H9 (cell line): ENCODE measurements at regions not wholly inside any gene's neighbourhood (a gene's known extent, or its start where the extent isn't known, plus 50 kb on each side); places are given as distances from the start of the nearest gene placed in this dataset.

Source experiments
- DNase-seq: peaks from one replicate; pipeline ENCODE4 v3.0.0-alpha.2; 2017
- H2AFZ ChIP-seq: one replicate; pipeline ENCODE4 v1.6.1; 2013; ENCODE audit warnings: mild to moderate bottlenecking, low read length, control low read depth, moderate library complexity
- H2AK5ac ChIP-seq: 2 replicates; pipeline ENCODE4 v1.6.1; 2013; ENCODE audit warnings: low read length, control low read depth, mixed read lengths; ENCODE audit not compliant: insufficient read length
- H2BK120ac ChIP-seq: one replicate; pipeline ENCODE4 v1.6.1; 2013; ENCODE audit warnings: low read depth, mild to moderate bottlenecking, low read length, control low read depth, inconsistent platforms; ENCODE audit not compliant: poor library complexity, severe bottlenecking
- H2BK12ac ChIP-seq: 2 replicates; pipeline ENCODE4 v1.6.1; 2013; ENCODE audit warnings: low read length, control low read depth, mixed read lengths, low read depth; ENCODE audit not compliant: insufficient read length
- H2BK15ac ChIP-seq: 2 replicates; pipeline ENCODE4 v1.6.1; 2013; ENCODE audit warnings: low read depth, low read length, control low read depth
- H2BK20ac ChIP-seq: one replicate; pipeline ENCODE4 v1.6.1; 2013; ENCODE audit warnings: low read depth, mild to moderate bottlenecking, low read length, control low read depth, inconsistent platforms; ENCODE audit not compliant: poor library complexity, severe bottlenecking
- H2BK5ac ChIP-seq: 2 replicates; pipeline ENCODE4 v1.6.1; 2013; ENCODE audit warnings: low read length, control low read depth, mixed read lengths; ENCODE audit not compliant: insufficient read length
- H3K14ac ChIP-seq: 2 replicates; pipeline ENCODE4 v1.6.1; 2013; ENCODE audit warnings: low read length, control low read depth; ENCODE audit not compliant: insufficient read depth
- H3K18ac ChIP-seq: 2 replicates; pipeline ENCODE4 v1.6.1; 2013; ENCODE audit warnings: low read depth, mild to moderate bottlenecking, mixed read lengths, low read length, control low read depth; ENCODE audit not compliant: insufficient read length
- H3K23ac ChIP-seq: 2 replicates; pipeline ENCODE4 v1.6.1; 2013; ENCODE audit warnings: low read length, control low read depth, mixed read lengths, low read depth; ENCODE audit not compliant: insufficient read length
- H3K23me2 ChIP-seq: 2 replicates; pipeline ENCODE4 v1.6.1; 2013; ENCODE audit warnings: low read depth, mild to moderate bottlenecking, mixed read lengths, low read length, control low read depth; ENCODE audit not compliant: insufficient read length, poor library complexity, severe bottlenecking
- H3K27ac ChIP-seq: 2 replicates; pipeline ENCODE4 v1.5.1; 2013; ENCODE audit warnings: low read length, control low read depth, mixed read lengths, low read depth; ENCODE audit not compliant: insufficient read length
- H3K27me3 ChIP-seq: 2 replicates; pipeline ENCODE4 v1.6.1; 2013; ENCODE audit warnings: low read length, control low read depth, inconsistent platforms; ENCODE audit not compliant: insufficient read depth
- H3K4ac ChIP-seq: 2 replicates; pipeline ENCODE4 v1.6.1; 2013; ENCODE audit warnings: low read depth, mild to moderate bottlenecking, control low read depth, inconsistent platforms, low read length, moderate library complexity
- H3K4me1 ChIP-seq: 2 replicates; pipeline ENCODE4 v1.6.1; 2013; ENCODE audit warnings: low read length, control low read depth, inconsistent platforms; ENCODE audit not compliant: insufficient read depth
- H3K4me2 ChIP-seq: 2 replicates; pipeline ENCODE4 v1.6.1; 2013; ENCODE audit warnings: low read length, control low read depth, mixed read lengths; ENCODE audit not compliant: insufficient read length, insufficient read depth
- H3K56ac ChIP-seq: 2 replicates; pipeline ENCODE4 v1.6.1; 2013; ENCODE audit warnings: low read depth, mild to moderate bottlenecking, mixed read lengths, low read length, control low read depth; ENCODE audit not compliant: insufficient read length
- H3K79me1 ChIP-seq: 2 replicates; pipeline ENCODE4 v1.6.1; 2013; ENCODE audit warnings: low read depth, mild to moderate bottlenecking, moderate library complexity, low read length, control low read depth, inconsistent platforms; ENCODE audit not compliant: insufficient read depth, poor library complexity, severe bottlenecking
- H3K79me2 ChIP-seq: 2 replicates; pipeline ENCODE4 v1.6.1; 2013; ENCODE audit warnings: low read length, control low read depth, inconsistent platforms; ENCODE audit not compliant: insufficient read depth
- H3K9ac ChIP-seq: 2 replicates; pipeline ENCODE4 v1.6.1; 2013; ENCODE audit warnings: low read length, control low read depth, mixed read lengths; ENCODE audit not compliant: insufficient read length; ENCODE audit errors: extremely low read depth
- H3K9me3 ChIP-seq: one replicate; pipeline ENCODE4 v1.6.1; 2013; ENCODE audit warnings: low read depth, low read length, inconsistent platforms; ENCODE audit not compliant: control insufficient read depth
- H3T11ph ChIP-seq: one replicate; pipeline ENCODE4 v1.6.1; 2013; ENCODE audit warnings: mild to moderate bottlenecking, low read length, control low read depth, inconsistent platforms
- H4K20me1 ChIP-seq: one replicate; pipeline ENCODE4 v1.6.1; 2013; ENCODE audit not compliant: control insufficient read depth, insufficient read length, insufficient read depth
- H4K5ac ChIP-seq: 2 replicates; pipeline ENCODE4 v1.6.1; 2013; ENCODE audit warnings: low read depth, mild to moderate bottlenecking, mixed read lengths, low read length, control low read depth; ENCODE audit not compliant: insufficient read length
- H4K8ac ChIP-seq: replicated peaks from 2 replicates; pipeline ENCODE4 v1.6.1; 2013; ENCODE audit warnings: low read length, control low read depth, mixed read lengths, low read depth; ENCODE audit not compliant: insufficient read length
- H4K91ac ChIP-seq: 2 replicates; pipeline ENCODE4 v1.6.1; 2013; ENCODE audit warnings: low read depth, mild to moderate bottlenecking, moderate library complexity, mixed read lengths, low read length, control low read depth; ENCODE audit not compliant: insufficient read length
- H3K27ac Mint-ChIP-seq, 3 experiments: 2 replicates in 2 of 3; 3 replicates in 1 of 3; pipeline ENCODE4 v1.8.0; 2020 to 2021; ENCODE audit warnings: mixed read lengths in 3 of 3, mild to moderate bottlenecking in 1 of 3, moderate library complexity in 1 of 3
- H3K27me3 Mint-ChIP-seq: 2 replicates; pipeline ENCODE4 v1.8.0; 2021; ENCODE audit warnings: low read depth, mild to moderate bottlenecking, moderate library complexity, mixed read lengths
- H3K36me3 Mint-ChIP-seq, 3 experiments: 2 replicates in 2 of 3; 3 replicates in 1 of 3; pipeline ENCODE4 v1.8.0; 2020 to 2021; ENCODE audit warnings: low read depth in 3 of 3, mixed read lengths in 3 of 3; ENCODE audit not compliant: insufficient read depth in 1 of 3
- H3K4me1 Mint-ChIP-seq, 2 experiments: 2 replicates each; pipeline ENCODE4 v1.8.0; 2020; ENCODE audit warnings: mixed read lengths in 2 of 2
- H3K4me3 Mint-ChIP-seq, 2 experiments: 2 replicates in 1 of 2; 3 replicates in 1 of 2; pipeline ENCODE4 v1.8.0; 2020 to 2021; ENCODE audit warnings: mild to moderate bottlenecking in 2 of 2, mixed read lengths in 2 of 2, moderate library complexity in 1 of 2
- H3K9me3 Mint-ChIP-seq, 2 experiments: 2 replicates in 1 of 2; 3 replicates in 1 of 2; pipeline ENCODE4 v1.8.0; 2020; ENCODE audit warnings: mild to moderate bottlenecking in 2 of 2, mixed read lengths in 2 of 2, moderate library complexity in 1 of 2
- CTCF ChIP-seq: fragments of 200-600 bp; sonication (generic); conservative IDR thresholded peaks from 3 replicates; pipeline ENCODE4 v1.8.0; 2021; ENCODE audit warnings: antibody characterized with exemption, mild to moderate bottlenecking

- no peak overlapping the region for H3K27ac Mint-ChIP-seq
Measured at GRCh38 chr5:8600843-8601242, 731.9 kb downstream of the MTRR start.

More at GRCh38 chr5:8600843-8601242, 731.9 kb downstream of the MTRR start:
- no peak overlapping the region for H3K9ac ChIP-seq
- H2AK5ac ChIP-seq = no peak overlapping the region
- H3K18ac ChIP-seq = no peak overlapping the region
- H3K4me2 ChIP-seq = no peak overlapping the region
- no peak overlapping the region for H3K23ac ChIP-seq
- no peak overlapping the region for H2BK15ac ChIP-seq
- H4K20me1 ChIP-seq = no peaks in the 10 kb centered on the region
- no peak overlapping the region for H3K4ac ChIP-seq
- no peak for TF ChIP-seq CTCF
- no peaks in the 10 kb centered on the region for H3K23me2 ChIP-seq
- H2BK12ac ChIP-seq = no peak overlapping the region
- H3K4me1 Mint-ChIP-seq = no peaks in the 10 kb centered on the region
- DNase-seq = no peak
- H3K36me3 Mint-ChIP-seq = no peaks in the 10 kb centered on the region; a peak in 2 of 7 replicates
- no peaks in the 10 kb centered on the region for H3K27me3 ChIP-seq
- no peak overlapping the region for H4K5ac ChIP-seq
- H3K4me3 Mint-ChIP-seq = no peak overlapping the region
- H4K8ac ChIP-seq = no peak overlapping the region
- H3K56ac ChIP-seq = no peak overlapping the region
- no peaks in the 10 kb centered on the region for H3K79me2 ChIP-seq
- no peaks in the 10 kb centered on the region for H3K4me1 ChIP-seq
- H2BK5ac ChIP-seq = no peak overlapping the region
- H2BK20ac ChIP-seq = no peak overlapping the region
- H3K79me1 ChIP-seq = no peaks in the 10 kb centered on the region
- no peak overlapping the region for H3T11ph ChIP-seq
- H3K9me3 Mint-ChIP-seq = no peaks in the 10 kb centered on the region; a peak in 2 of 5 replicates
- H3K14ac ChIP-seq = no peak overlapping the region
- no peak overlapping the region for H3K27ac ChIP-seq
- H4K91ac ChIP-seq = no peak overlapping the region
- H3K27me3 Mint-ChIP-seq = no peaks in the 10 kb centered on the region
- H2BK120ac ChIP-seq = no peak overlapping the region
- H2AFZ ChIP-seq = no peak overlapping the region
- H3K9me3 ChIP-seq = no peaks in the 10 kb centered on the region
